Lower leg skin (tissue), 4 donors: ENCODE measurements at regions not wholly inside any gene's neighbourhood (a gene's known extent, or its start where the extent isn't known, plus 50 kb on each side); places are given as distances from the start of the nearest gene placed in this dataset.

Experiments
- DNase-seq, 2 donors: peaks; one replicate each; pipeline ENCODE4 v3.0.0-alpha.2; 2019; ENCODE audit warnings: low spot score in 2 of 2
- H3K4me3 ChIP-seq: fragments of 200-600 bp; sonication (generic); 2 replicates; pipeline ENCODE4 v1.5.1; 2017; ENCODE audit warnings: mild to moderate bottlenecking, low read depth; ENCODE audit not compliant: poor library complexity, severe bottlenecking
- CTCF ChIP-seq, 3 donors: fragments of 450-650 bp; IDR thresholded peaks; one replicate each; pipeline ENCODE4 v1.5.1; 2016; ENCODE audit warnings: antibody characterized with exemption in 3 of 3, mild to moderate bottlenecking in 3 of 3, moderate library complexity in 2 of 3
- POLR2A ChIP-seq, 2 donors: fragments of 450-650 bp; IDR thresholded peaks; one replicate each; pipeline ENCODE4 v1.6.1; 2016 to 2017; ENCODE audit warnings: antibody characterized with exemption in 2 of 2, mild to moderate bottlenecking in 1 of 2, moderate library complexity in 1 of 2
- WGBS, 2 donors: methylation state at CpG; one replicate each; pipeline ENCODE4 v1.1.5; 2018; 5-methylcytosine and 5-hydroxymethylcytosine counted together
- intact Hi-C: fragments of 100-400 bp; cut with DNase I; formaldehyde crosslinking; loops from one replicate; pipeline ENCODE4 v1.15.0; 2023; ENCODE audit warnings: low total_unique reads

DNA sequence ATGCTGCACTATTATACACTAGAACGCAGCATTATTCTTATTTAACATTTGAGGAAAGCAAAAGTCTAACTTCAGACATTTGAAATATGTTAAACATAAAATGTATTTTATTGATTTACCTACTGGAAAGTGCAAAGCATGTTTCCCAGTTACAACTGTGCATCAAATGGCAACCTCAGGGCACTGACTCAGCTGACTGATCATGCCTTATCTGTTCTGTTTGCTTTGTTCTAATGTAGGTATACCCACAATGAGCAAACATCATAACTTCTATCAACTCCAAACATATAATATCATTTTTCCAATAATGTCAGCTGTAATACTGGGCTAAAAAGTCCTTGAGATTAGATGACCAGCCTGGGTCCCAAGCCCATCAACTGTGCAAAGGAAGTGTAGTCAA is 431.0 kb downstream of the FOXG1 start:
- no peak for DNase-seq
- intact Hi-C loops: no loop called here
- H3K4me3 ChIP-seq: no peak overlapping the region
- TF ChIP-seq CTCF (IDR thresholded peaks at IDR 0.05): no peak
- no peak for TF ChIP-seq POLR2A (IDR thresholded peaks at IDR 0.05)
- WGBS, 2 donors: 88% methylated on average over 1 of the region's 1 CpG

DNA sequence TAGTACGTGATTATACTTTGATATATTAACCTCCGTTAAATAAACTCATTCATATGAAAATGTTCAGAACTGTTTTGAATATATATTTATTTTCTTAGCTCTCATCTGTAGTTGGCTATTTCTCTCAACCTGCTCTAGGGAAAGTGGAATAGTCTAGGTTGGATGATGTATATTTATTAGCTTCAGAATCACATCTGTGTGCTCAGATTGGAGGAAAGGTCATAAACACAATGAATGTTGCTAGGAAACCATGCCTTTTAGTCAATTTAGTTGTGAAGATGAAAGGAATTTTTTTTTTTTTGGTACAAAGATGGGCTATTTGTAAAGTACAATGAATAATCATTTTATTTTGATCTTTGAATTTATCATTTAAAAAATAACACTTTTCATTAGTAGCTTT is 439.1 kb downstream of the FOXG1 start:
- intact Hi-C loops: no loop called here
- 83 to 85% methylated on average over 2 of the region's 2 CpGs for WGBS, 2 donors
- DNase-seq: no peak
- no peak for TF ChIP-seq CTCF (IDR thresholded peaks at IDR 0.05)
- no peak overlapping the region for H3K4me3 ChIP-seq

DNA sequence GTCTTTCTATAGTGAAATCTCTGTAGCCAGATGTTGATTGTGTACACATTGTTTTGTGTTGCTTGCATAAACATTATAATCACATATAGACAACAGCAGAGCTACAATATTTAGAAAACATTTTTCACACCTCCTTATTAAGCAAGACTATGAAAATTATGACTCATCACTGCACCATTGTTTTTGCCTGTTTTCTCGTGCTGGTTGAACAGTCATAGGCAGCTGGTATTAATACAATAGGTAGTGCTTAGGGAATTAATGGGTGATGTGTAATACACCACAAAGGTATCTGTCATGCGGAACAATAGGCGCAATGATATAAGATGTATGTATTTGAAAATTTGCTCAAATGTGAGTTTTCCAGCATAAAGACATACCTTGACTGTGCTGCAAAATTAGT is 449.3 kb downstream of the FOXG1 start:
- DNase-seq: no peak
- H3K4me3 ChIP-seq: no peak overlapping the region
- WGBS, 2 donors: 68 to 70% methylated on average over 3 of the region's 3 CpGs
- intact Hi-C loops: no loop called here
- TF ChIP-seq CTCF (IDR thresholded peaks at IDR 0.05) (no peak), POLR2A (IDR thresholded peaks at IDR 0.05) (no peak)

DNA sequence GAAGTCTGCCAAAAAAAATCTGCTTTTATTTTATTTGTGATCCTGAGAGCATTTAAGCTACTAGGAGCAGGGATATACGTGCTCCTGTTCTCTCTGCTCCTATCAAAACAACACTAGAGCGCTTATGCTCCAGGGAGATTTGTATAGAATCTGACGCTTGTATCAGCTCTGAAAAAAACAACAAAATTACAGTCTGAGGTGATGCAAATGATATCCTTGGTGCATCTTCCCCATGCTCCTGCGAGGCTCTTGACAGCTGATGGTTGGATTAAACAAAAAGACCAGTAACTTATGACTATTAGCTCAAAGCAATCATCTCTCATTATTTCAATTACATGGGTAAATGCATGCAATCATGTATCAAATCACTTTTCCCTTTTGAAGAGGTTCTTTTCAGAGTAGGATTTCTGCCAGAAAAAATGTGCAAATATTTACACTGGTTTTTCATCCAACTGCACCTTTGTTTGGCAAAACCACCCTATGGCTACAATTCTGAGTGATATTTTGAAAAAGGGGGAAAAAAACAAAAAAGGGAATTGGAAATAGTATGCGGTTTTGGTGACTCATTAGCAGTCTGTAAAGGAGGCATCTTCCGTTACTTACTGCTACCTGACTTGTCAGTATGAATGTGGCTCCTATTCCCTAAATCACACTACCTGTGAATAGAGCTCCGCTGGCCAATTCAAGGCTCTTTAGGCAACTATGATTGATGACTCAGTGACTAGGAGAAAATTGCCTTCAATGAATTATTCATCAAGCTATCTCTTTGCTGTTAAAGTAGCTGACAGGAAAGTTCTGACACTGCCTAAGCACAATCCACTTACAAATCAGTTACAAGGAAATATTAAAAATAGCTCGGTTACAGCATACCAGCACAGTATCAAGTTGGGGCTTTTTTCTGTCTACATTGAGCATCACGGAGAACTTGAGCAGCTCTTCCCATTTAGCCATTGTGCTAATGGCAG is 450.0 kb downstream of the FOXG1 start:
- intact Hi-C loops: no loop called here

DNA sequence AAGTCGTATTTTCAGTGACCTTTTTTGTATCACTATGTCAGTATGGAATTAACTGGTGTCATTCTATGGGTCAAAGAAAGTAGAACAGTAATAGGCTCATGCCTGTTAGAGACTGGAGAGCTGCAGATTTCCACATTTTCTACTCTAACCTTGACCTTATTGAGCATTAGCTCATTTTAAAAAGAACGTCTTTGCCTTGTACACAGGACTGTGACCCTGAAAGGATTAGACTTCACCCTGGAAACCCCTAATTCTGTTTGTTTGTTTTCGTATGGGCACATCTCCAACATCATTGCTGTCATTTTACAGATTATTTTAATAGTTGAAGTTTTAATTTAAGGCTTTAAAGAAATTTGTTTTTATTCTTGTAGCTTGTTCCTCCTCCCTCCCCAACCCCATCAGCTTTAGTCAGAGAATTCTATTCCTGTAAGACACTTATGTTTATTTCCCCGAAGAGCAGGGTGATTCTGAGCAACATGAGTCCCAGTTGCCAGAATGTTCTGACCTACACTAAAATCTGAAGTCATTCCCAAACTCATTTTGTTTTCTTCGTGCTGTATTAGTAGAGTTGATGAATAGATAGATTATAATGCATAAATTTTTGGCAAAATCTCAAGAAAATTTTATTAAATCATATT is 451.3 kb downstream of the FOXG1 start:
- 51 to 53% methylated on average over 5 of the region's 5 CpGs for WGBS, 2 donors
- H3K4me3 ChIP-seq: no peak overlapping the region
- no peak for TF ChIP-seq POLR2A (IDR thresholded peaks at IDR 0.05)
- no peak for TF ChIP-seq CTCF (IDR thresholded peaks at IDR 0.05)
- no peak for DNase-seq
- intact Hi-C loops: no loop called here

More for the DNA sequence above, 450.0 kb downstream of the FOXG1 start:
- H3K4me3 ChIP-seq: no peak overlapping the region
- no peak for DNase-seq
- TF ChIP-seq POLR2A (IDR thresholded peaks at IDR 0.05): no peak
- TF ChIP-seq CTCF (IDR thresholded peaks at IDR 0.05): no peak
- 54 to 56% methylated on average over 9 of the region's 9 CpGs for WGBS, 2 donors
